ENCODE measurements at regions not wholly inside any gene's neighbourhood (a gene's known extent, or its start where the extent isn't known, plus 50 kb on each side); places are given as distances from the start of the nearest gene placed in this dataset.

GRCh38 chr18:46422552-46423055, 234.4 kb downstream of the LOXHD1 start:
- CTCF ChIA-PET (ENCODE audit: partially characterized antibody) = interaction anchor here (0.6 to 2.9 kb wide), 6 partner anchors 11 to 235 kb away, joined by 3 to 8 read pairs (median 4); no protein-coding TSS in a partner anchor
- no peak for TF ChIP-seq ATF3 (IDR thresholded peaks at IDR 0.05; ENCODE audit: insufficient read depth, low read depth, low read length)

More at GRCh38 chr18:46422552-46423055, 234.4 kb downstream of the LOXHD1 start:
- no peak overlapping the region for H2BK15ac ChIP-seq (ENCODE audit: low read length)
- no peak overlapping the region for H2AK5ac ChIP-seq (ENCODE audit: low read depth, low read length)
- H3K27ac ChIP-seq (ENCODE audit: low read depth, low read length) = no peak overlapping the region
- no peak overlapping the region for H2BK120ac ChIP-seq (replicated peaks; ENCODE audit: low read depth, low read length)
- H2AFZ ChIP-seq (ENCODE audit: low read length) = no peak overlapping the region
- DNase-seq (ENCODE audit: low read depth in 1 of 2, low spot score in 2 of 2) (no peak), FAIRE-seq (no peak)
- whole genome bisulfite sequencing, 2 experiments (ENCODE audit: extremely low coverage in 1 of 2, insufficient coverage in 1 of 2, insufficient read length in 1 of 2, insufficient replicate concordance in 2 of 2, low coverage in 1 of 2, low lambda C conversion rate in 2 of 2, missing lambda C conversion rate in 1 of 2) = 79% methylated on average over 4 of the region's 4 CpGs; no CpG with 5 or more reads in 1 of the 2 experiments
- no peak overlapping the region for H3K14ac ChIP-seq (ENCODE audit: insufficient read length)
- peaks cover 8 to 22% (median 16%) of the 10 kb centered on the region in 4 experiments for H3K4me1 ChIP-seq (replicated peaks in 1 of 4; ENCODE audit: control insufficient read depth in 3 of 4, insufficient read depth in 4 of 4, low read length in 3 of 4)
- H2BK20ac ChIP-seq (ENCODE audit: low read length) = no peak overlapping the region
- no peaks in the 10 kb centered on the region; a peak in 1 of 4 replicates for H3K79me2 ChIP-seq (ENCODE audit: control insufficient read depth in 1 of 2, insufficient read depth in 2 of 2, low read length in 2 of 2)
- no peaks in the 10 kb centered on the region for H4K20me1 ChIP-seq (replicated peaks in 1 of 2; ENCODE audit: control insufficient read depth in 1 of 2, insufficient read depth in 2 of 2, low read length in 2 of 2)
- H4K5ac ChIP-seq (ENCODE audit: insufficient read length, low read depth, low read length) = no peak overlapping the region
- no peaks in the 10 kb centered on the region for H3K9me3 ChIP-seq (ENCODE audit: insufficient read depth in 2 of 2, low read depth in 1 of 2, low read length in 1 of 2)
- no peak overlapping the region for H3K9ac ChIP-seq (replicated peaks in 1 of 4; ENCODE audit: extremely low read depth in 1 of 4, low read depth in 3 of 4, low read length in 3 of 4)
- H3K27me3 ChIP-seq (replicated peaks in 1 of 4; ENCODE audit: control insufficient read depth in 3 of 4, extremely low read depth in 1 of 4, insufficient read depth in 3 of 4, low read length in 3 of 4) = no peaks in the 10 kb centered on the region; a peak in 1 of 7 replicates
- H3K23ac ChIP-seq (ENCODE audit: insufficient read length) = no peak overlapping the region
- no peak overlapping the region for H4K91ac ChIP-seq (replicated peaks; ENCODE audit: insufficient read length, low read length)
- H3K56ac ChIP-seq (replicated peaks; ENCODE audit: insufficient read length, low read depth, low read length) = no peak overlapping the region
- no peak overlapping the region for H3K4me2 ChIP-seq (ENCODE audit: insufficient read depth in 1 of 2, low read depth in 2 of 2, low read length in 2 of 2)
- no peak overlapping the region for H3K4me3 ChIP-seq (ENCODE audit: extremely low read depth in 1 of 4, insufficient read depth in 2 of 4, low read depth in 3 of 4, low read length in 4 of 4)
- H2BK5ac ChIP-seq (ENCODE audit: low read depth, low read length) = no peak overlapping the region
- H3K23me2 ChIP-seq (ENCODE audit: low read depth, low read length) = no peaks in the 10 kb centered on the region
- no peak overlapping the region for H3K18ac ChIP-seq (ENCODE audit: extremely low read depth, low read length)
- no peak overlapping the region for H3K4ac ChIP-seq (replicated peaks; ENCODE audit: insufficient read length, low read depth, low read length)
- H4K8ac ChIP-seq (ENCODE audit: extremely low read depth, insufficient read depth, low read length) = no peak overlapping the region
- H3K79me1 ChIP-seq (ENCODE audit: low read depth, low read length) = no peaks in the 10 kb centered on the region
- POLR2A ChIA-PET (ENCODE audit: partially characterized antibody) = interaction anchor here (1.0 kb wide), 1 partner anchor 11 kb away, joined by 3 read pairs; no protein-coding TSS in a partner anchor
- no peaks in the 10 kb centered on the region for H3K36me3 ChIP-seq (ENCODE audit: control insufficient read depth in 2 of 4, insufficient read depth in 4 of 4, low read length in 3 of 4)
- H2BK12ac ChIP-seq (ENCODE audit: low read depth, low read length) = no peak overlapping the region

Measured in H1 (cell line).